Prostate gland (tissue), 2 donors: ENCODE measurements at regions not wholly inside any gene's neighbourhood (a gene's known extent, or its start where the extent isn't known, plus 50 kb on each side); places are given as distances from the start of the nearest gene placed in this dataset.

Experiments used
- CTCF ChIP-seq, 4 experiments: fragments of 200-600 bp in 2 of 4; fragments of 450-650 bp in 2 of 4; sonication (generic) in 2 of 4; IDR thresholded peaks; 1 replicate in 3 of 4; 2 replicates in 1 of 4; pipeline ENCODE4 v1.5.1; 2016 to 2019; ENCODE audit warnings: antibody characterized with exemption in 4 of 4, mild to moderate bottlenecking in 2 of 4, moderate library complexity in 2 of 4
- POLR2A ChIP-seq: fragments of 450-650 bp; IDR thresholded peaks from one replicate; pipeline ENCODE4 v1.6.1; 2016; ENCODE audit warnings: antibody characterized with exemption, mild to moderate bottlenecking
- POLR2AphosphoS5 ChIP-seq: sonication (generic); formaldehyde crosslinking; IDR thresholded peaks from one replicate; pipeline ENCODE4 v1.6.1; 2017; ENCODE audit warnings: antibody characterized with exemption

- TF ChIP-seq POLR2A (no peak), CTCF (IDR thresholded peaks at IDR 0.05) (no peak), POLR2AphosphoS5 (no peak)
Observed at GRCh38 chr16:55046916-55047315, 116.3 kb downstream of the IRX5 start.
